ENCODE measurements at regions not wholly inside any gene's neighbourhood (a gene's known extent, or its start where the extent isn't known, plus 50 kb on each side); places are given as distances from the start of the nearest gene placed in this dataset.
"Not testable (repeated sequence)": the region's sequence is repeated elsewhere in the genome, so short reads cannot be mapped to it uniquely, and the experiment has no call there.

DNA sequence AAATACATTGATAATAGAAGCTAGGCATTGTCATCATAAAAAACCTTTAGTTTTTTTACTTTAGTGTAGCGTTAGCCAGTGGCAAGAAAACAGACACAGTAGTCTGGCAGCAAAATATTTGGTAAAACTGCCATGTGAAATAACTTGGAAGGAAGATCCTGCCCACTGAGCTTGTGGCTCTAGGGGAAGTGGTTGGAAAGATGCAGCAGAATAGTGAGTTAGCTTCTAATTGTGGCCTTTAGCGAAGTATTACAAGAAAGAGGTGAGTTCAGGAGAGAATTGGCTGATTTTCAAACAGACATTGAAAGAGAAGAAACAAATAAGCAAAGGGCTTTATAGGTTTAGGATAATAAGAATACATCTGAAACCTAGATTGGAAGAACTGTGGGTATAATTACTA is 1887.8 kb upstream of the CELF4 start:
- Histone ChIP-seq H3K9me3 (ENCODE audit: control insufficient read depth in 2 of 2, insufficient read depth in 1 of 2, low read depth in 1 of 2, low read length in 1 of 2) (no peaks in the 10 kb centered on the region), H3K27me3 (ENCODE audit: control insufficient read depth in 1 of 2, insufficient read depth in 2 of 2, low read length in 2 of 2) (no peaks in the 10 kb centered on the region), H3K36me3 (ENCODE audit: control insufficient read depth in 2 of 2, insufficient read depth in 2 of 2, low read length in 1 of 2) (no peaks in the 10 kb centered on the region), H3K4me3 (ENCODE audit: low read depth in 1 of 2, low read length in 2 of 2) (no peak overlapping the region), H3K27ac (ENCODE audit: low read depth in 2 of 2, low read length in 1 of 2) (no peak overlapping the region), H3K4me1 (ENCODE audit: control insufficient read depth in 2 of 2, insufficient read depth in 2 of 2, low read length in 1 of 2) (no peaks in the 10 kb centered on the region)
- WGBS, 2 donors, result 48 to 61% methylated on average over 2 of the region's 2 CpGs

DNA sequence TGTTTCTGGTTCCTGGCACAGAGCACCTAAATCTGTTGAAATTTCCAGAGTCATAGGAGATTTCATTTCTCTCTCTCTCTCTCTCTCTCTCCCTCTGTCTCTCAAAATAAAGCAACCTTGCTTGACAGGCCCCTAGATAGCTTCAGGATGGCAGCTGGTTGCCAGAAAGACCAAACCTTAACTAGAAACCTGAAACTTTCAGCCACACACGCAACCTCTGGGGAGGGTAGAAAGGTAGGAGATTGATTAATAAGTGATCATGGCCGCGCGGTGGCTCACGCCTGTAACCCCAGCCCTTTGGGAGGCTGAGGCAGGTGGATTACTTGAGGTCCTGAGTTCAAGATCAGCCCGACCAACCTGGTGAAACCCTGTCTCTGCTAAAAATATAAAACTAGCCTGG is 1885.4 kb upstream of the CELF4 start:
- Histone ChIP-seq H3K4me1 (ENCODE audit: control insufficient read depth in 2 of 2, insufficient read depth in 2 of 2, low read length in 1 of 2) (no peaks in the 10 kb centered on the region), H3K9me3 (ENCODE audit: control insufficient read depth in 2 of 2, insufficient read depth in 1 of 2, low read depth in 1 of 2, low read length in 1 of 2) (no peaks in the 10 kb centered on the region), H3K27me3 (ENCODE audit: control insufficient read depth in 1 of 2, insufficient read depth in 2 of 2, low read length in 2 of 2) (no peaks in the 10 kb centered on the region), H3K27ac (ENCODE audit: low read depth in 2 of 2, low read length in 1 of 2) (no peak overlapping the region), H3K36me3 (ENCODE audit: control insufficient read depth in 2 of 2, insufficient read depth in 2 of 2, low read length in 1 of 2) (no peaks in the 10 kb centered on the region), H3K4me3 (ENCODE audit: low read depth in 1 of 2, low read length in 2 of 2) (no peak overlapping the region)
- WGBS, 2 donors, result 95 to 97% methylated on average over 6 of the region's 6 CpGs

DNA sequence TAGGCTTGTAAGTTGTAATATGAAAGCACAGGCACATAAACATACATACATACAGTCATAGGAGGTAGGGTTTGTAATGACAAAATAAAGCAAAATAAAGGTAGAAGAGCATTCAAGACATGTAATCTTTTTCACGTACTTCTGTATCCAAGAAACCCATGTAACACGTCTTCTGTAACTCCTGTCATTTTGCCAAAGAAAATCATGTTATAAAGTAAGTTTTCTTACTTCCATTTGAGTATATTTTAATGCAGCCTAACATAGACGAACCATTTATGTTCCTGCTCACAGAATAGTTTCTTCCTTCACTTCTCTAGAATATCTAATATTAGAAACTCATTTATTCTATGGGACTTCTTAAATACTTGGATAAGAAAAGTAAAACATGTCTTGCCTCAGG is 1884.0 kb upstream of the CELF4 start:
- Histone ChIP-seq H3K36me3 (ENCODE audit: control insufficient read depth in 2 of 2, insufficient read depth in 2 of 2, low read length in 1 of 2) (no peaks in the 10 kb centered on the region), H3K9me3 (ENCODE audit: control insufficient read depth in 2 of 2, insufficient read depth in 1 of 2, low read depth in 1 of 2, low read length in 1 of 2) (no peaks in the 10 kb centered on the region), H3K27me3 (ENCODE audit: control insufficient read depth in 1 of 2, insufficient read depth in 2 of 2, low read length in 2 of 2) (no peaks in the 10 kb centered on the region), H3K27ac (ENCODE audit: low read depth in 2 of 2, low read length in 1 of 2) (no peak overlapping the region), H3K4me3 (ENCODE audit: low read depth in 1 of 2, low read length in 2 of 2) (no peak overlapping the region), H3K4me1 (ENCODE audit: control insufficient read depth in 2 of 2, insufficient read depth in 2 of 2, low read length in 1 of 2) (no peaks in the 10 kb centered on the region)
- 65 to 83% methylated on average over 3 of the region's 3 CpGs for WGBS, 2 donors

DNA sequence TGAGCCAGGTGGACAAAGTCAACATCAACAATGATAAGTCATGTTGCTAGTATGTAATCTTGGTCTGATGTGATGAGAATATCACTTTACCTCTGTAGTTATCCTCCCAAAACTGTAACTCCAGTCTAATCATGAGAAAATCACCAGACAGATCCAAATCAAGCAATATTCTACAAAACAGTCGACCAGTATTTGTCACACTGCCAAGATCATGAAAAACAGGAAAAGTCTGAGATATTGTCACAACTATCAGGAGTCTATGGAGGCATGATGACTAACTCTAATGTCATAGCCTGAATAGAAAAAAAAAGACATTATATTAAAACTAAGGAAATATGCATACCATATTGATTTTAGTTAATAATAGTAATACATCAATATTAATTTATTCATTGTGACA is 1883.3 kb upstream of the CELF4 start:
- no peak overlapping the region for H3K27ac ChIP-seq (ENCODE audit: low read depth in 2 of 2, low read length in 1 of 2)
- no peaks in the 10 kb centered on the region for H3K36me3 ChIP-seq (ENCODE audit: control insufficient read depth in 2 of 2, insufficient read depth in 2 of 2, low read length in 1 of 2)
- H3K9me3 ChIP-seq (ENCODE audit: control insufficient read depth in 2 of 2, insufficient read depth in 1 of 2, low read depth in 1 of 2, low read length in 1 of 2), result no peaks in the 10 kb centered on the region
- H3K27me3 ChIP-seq (ENCODE audit: control insufficient read depth in 1 of 2, insufficient read depth in 2 of 2, low read length in 2 of 2), result no peaks in the 10 kb centered on the region
- H3K4me3 ChIP-seq (ENCODE audit: low read depth in 1 of 2, low read length in 2 of 2), result no peak overlapping the region
- H3K4me1 ChIP-seq (ENCODE audit: control insufficient read depth in 2 of 2, insufficient read depth in 2 of 2, low read length in 1 of 2), result no peaks in the 10 kb centered on the region
- 38 to 43% methylated on average over 1 of the region's 1 CpG for WGBS, 2 donors

DNA sequence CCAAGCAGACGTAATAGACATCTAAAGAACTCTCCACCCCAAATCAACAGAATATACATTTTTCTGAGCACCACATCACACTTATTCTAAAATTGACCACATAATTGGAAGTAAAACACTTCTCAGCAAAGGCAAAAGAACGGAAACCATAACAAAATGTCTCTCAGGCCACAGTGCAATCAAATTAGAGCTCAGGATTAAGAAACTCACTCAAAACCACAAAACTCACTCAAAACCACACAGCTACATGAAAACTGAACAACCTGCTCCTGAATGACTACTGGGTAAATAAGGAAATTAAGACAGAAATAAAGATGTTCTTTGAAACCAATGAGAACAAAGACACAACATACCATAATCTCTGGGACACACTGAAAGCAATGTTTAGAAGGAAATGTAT is 1879.4 kb upstream of the CELF4 start:
- not testable (repeated sequence) for H3K27me3 ChIP-seq (ENCODE audit: control insufficient read depth in 1 of 2, insufficient read depth in 2 of 2, low read length in 2 of 2); H3K4me3 ChIP-seq (ENCODE audit: low read depth in 1 of 2, low read length in 2 of 2)
- WGBS, 2 donors, result 79 to 87% methylated on average over 2 of the region's 2 CpGs

DNA sequence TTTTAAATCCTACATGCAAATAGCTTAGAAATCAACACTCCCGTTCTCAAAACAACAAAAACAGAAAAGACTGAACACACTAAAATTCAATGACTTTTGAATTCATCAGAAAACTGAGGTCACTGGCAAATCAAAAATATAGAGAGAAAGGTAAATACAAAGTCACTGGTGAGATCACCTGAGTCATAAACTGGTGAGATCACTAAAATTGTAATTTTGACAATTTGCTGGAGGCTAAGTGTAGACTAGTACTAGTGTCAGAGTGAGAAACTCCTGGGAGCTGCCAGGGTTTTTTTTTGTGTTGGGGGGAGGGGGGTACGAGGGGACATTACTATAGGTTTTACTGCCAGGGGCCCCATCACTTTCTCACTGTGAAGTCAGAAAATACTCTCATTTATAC is 1876.0 kb upstream of the CELF4 start:
- Histone ChIP-seq H3K27me3 (ENCODE audit: control insufficient read depth in 1 of 2, insufficient read depth in 2 of 2, low read length in 2 of 2) (no peaks in the 10 kb centered on the region), H3K36me3 (ENCODE audit: control insufficient read depth in 2 of 2, insufficient read depth in 2 of 2, low read length in 1 of 2) (no peaks in the 10 kb centered on the region)
- 83 to 85% methylated on average over 2 of the region's 2 CpGs for WGBS, 2 donors

More for the DNA sequence above, 1879.4 kb upstream of the CELF4 start:
- not testable (repeated sequence) for H3K27ac ChIP-seq (ENCODE audit: low read depth in 2 of 2, low read length in 1 of 2); H3K36me3 ChIP-seq (ENCODE audit: control insufficient read depth in 2 of 2, insufficient read depth in 2 of 2, low read length in 1 of 2); H3K9me3 ChIP-seq (ENCODE audit: control insufficient read depth in 2 of 2, insufficient read depth in 1 of 2, low read depth in 1 of 2, low read length in 1 of 2); H3K4me1 ChIP-seq (ENCODE audit: control insufficient read depth in 2 of 2, insufficient read depth in 2 of 2, low read length in 1 of 2)

DNA sequence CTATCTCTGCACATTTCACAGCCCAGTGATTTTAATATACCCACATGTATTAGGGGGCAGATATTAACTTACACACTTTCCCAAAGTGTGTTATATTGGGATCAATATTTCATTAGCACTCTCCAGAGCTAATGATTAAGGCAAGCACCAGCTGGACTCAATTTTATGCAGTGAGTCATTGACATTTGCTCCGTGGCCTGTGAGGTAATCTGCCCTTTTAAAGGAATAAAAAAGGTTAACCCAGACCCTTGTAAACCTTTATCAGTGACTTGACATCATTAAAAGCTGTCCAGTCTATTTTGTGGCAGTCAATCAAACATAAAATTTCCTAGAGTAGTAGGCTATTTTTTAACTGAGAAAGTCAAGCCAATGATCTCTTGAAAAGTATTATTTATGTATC is 1870.4 kb upstream of the CELF4 start:
- WGBS, 2 donors, result 29 to 38% methylated on average over 1 of the region's 1 CpG
- no peaks in the 10 kb centered on the region for H3K4me1 ChIP-seq (ENCODE audit: control insufficient read depth in 2 of 2, insufficient read depth in 2 of 2, low read length in 1 of 2)

More for the DNA sequence above, 1876.0 kb upstream of the CELF4 start:
- Histone ChIP-seq H3K4me3 (ENCODE audit: low read depth in 1 of 2, low read length in 2 of 2) (no peak overlapping the region), H3K4me1 (ENCODE audit: control insufficient read depth in 2 of 2, insufficient read depth in 2 of 2, low read length in 1 of 2) (no peaks in the 10 kb centered on the region), H3K9me3 (ENCODE audit: control insufficient read depth in 2 of 2, insufficient read depth in 1 of 2, low read depth in 1 of 2, low read length in 1 of 2) (no peaks in the 10 kb centered on the region), H3K27ac (ENCODE audit: low read depth in 2 of 2, low read length in 1 of 2) (no peak overlapping the region)

DNA sequence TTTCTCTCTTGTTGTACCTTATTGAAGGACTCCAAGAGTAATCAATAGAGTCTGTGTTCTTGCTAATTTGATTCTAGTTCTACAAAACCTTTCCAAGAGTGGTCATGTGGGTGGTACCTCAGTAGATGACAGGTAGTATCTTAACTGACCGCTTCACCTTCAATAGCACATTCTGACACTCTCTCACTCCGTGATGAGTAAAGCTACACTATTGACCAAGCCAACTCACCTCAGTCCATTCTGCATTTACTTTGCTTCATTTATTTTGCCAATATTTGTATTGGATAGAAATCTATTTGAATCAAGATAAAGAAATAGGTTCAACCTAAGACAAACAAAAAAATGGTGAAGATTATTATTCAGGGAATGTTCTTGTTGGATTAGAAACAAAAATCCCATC is 1869.6 kb upstream of the CELF4 start:
- no peak overlapping the region for H3K4me3 ChIP-seq (ENCODE audit: low read depth in 1 of 2, low read length in 2 of 2)
- H3K36me3 ChIP-seq (ENCODE audit: control insufficient read depth in 2 of 2, insufficient read depth in 2 of 2, low read length in 1 of 2), result no peaks in the 10 kb centered on the region
- 74 to 91% methylated on average over 2 of the region's 2 CpGs for WGBS, 2 donors
- no peaks in the 10 kb centered on the region for H3K4me1 ChIP-seq (ENCODE audit: control insufficient read depth in 2 of 2, insufficient read depth in 2 of 2, low read length in 1 of 2)
- H3K27ac ChIP-seq (ENCODE audit: low read depth in 2 of 2, low read length in 1 of 2), result no peak overlapping the region
- H3K27me3 ChIP-seq (ENCODE audit: control insufficient read depth in 1 of 2, insufficient read depth in 2 of 2, low read length in 2 of 2), result no peaks in the 10 kb centered on the region
- H3K9me3 ChIP-seq (ENCODE audit: control insufficient read depth in 2 of 2, insufficient read depth in 1 of 2, low read depth in 1 of 2, low read length in 1 of 2), result no peaks in the 10 kb centered on the region

More for the DNA sequence above, 1870.4 kb upstream of the CELF4 start:
- Histone ChIP-seq H3K36me3 (ENCODE audit: control insufficient read depth in 2 of 2, insufficient read depth in 2 of 2, low read length in 1 of 2) (no peaks in the 10 kb centered on the region), H3K27me3 (ENCODE audit: control insufficient read depth in 1 of 2, insufficient read depth in 2 of 2, low read length in 2 of 2) (no peaks in the 10 kb centered on the region), H3K9me3 (ENCODE audit: control insufficient read depth in 2 of 2, insufficient read depth in 1 of 2, low read depth in 1 of 2, low read length in 1 of 2) (no peaks in the 10 kb centered on the region), H3K4me3 (ENCODE audit: low read depth in 1 of 2, low read length in 2 of 2) (no peak overlapping the region), H3K27ac (ENCODE audit: low read depth in 2 of 2, low read length in 1 of 2) (no peak overlapping the region)

DNA sequence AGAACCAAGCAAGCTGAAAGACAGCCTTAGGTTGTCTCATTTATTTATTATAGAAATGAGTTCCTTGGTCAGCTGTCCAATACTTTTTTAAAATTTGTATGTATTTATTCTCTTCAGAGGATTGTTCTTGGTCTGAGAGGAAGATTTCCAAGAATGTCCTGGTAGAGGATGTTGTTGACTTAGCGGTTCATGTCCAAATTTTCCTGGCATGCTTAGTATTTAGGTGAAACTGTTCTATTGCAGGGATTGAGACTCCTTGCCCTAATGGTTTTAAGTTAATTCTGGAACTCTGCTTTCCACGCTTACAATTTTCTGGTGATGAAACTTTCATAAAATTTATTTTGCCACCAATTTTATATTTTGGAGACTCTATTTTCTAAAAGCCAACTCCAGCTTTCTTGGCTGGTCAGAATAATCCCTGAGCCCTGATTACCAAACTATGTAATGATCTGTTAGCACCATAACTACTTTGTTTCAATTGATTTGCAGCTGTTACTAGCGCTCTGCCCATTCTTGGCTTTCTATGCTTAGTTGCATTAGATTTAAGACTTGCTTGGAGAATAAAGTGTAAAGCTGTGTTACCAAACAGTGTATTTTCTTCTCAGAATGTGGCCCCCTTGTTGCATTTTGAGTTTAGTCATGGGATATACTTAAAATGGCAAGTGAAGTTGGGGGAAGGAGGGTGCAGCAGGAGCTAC is 1868.8 kb upstream of the CELF4 start:
- Histone ChIP-seq H3K4me1 (ENCODE audit: control insufficient read depth in 2 of 2, insufficient read depth in 2 of 2, low read length in 1 of 2) (no peaks in the 10 kb centered on the region), H3K27me3 (ENCODE audit: control insufficient read depth in 1 of 2, insufficient read depth in 2 of 2, low read length in 2 of 2) (no peaks in the 10 kb centered on the region), H3K4me3 (ENCODE audit: low read depth in 1 of 2, low read length in 2 of 2) (no peak overlapping the region), H3K36me3 (ENCODE audit: control insufficient read depth in 2 of 2, insufficient read depth in 2 of 2, low read length in 1 of 2) (no peaks in the 10 kb centered on the region), H3K9me3 (ENCODE audit: control insufficient read depth in 2 of 2, insufficient read depth in 1 of 2, low read depth in 1 of 2, low read length in 1 of 2) (no peaks in the 10 kb centered on the region), H3K27ac (ENCODE audit: low read depth in 2 of 2, low read length in 1 of 2) (no peak overlapping the region)
- 80 to 84% methylated on average over 3 of the region's 3 CpGs for WGBS, 2 donors

DNA sequence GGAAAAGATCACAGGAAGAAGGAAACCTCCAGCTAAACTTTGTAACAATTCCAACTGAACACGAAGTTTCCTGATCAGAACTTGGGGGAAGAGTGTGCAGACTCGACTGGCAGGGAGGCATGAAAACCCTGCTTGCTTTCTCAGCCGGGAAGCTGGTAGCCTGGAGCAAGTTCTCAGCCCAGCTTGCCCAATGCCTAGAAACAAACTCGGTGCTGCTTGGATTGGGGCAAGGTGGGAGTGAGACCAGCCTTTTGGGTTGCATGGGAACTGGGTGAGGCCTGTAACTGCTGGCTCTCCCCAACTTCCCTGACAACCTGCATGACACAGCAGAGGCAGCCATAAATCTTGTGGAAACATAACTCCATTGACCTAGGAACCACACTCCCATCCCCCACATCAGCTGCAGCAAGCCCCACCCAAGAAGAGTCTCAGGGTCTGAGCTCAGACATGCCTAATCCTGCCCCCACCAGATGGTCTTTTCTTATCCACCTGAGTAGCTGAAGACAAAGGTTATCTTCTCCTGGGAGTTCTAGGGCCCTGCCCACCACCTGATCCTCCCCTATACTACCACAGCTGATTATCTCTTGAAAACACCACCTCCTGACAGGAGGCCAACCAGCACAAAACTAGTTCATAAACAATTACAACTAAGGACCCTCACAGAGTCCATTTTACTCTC is 1859.7 kb upstream of the CELF4 start:
- WGBS, 2 donors, result 82 to 87% methylated on average over 4 of the region's 4 CpGs
- H3K27me3 ChIP-seq (ENCODE audit: control insufficient read depth in 1 of 2, insufficient read depth in 2 of 2, low read length in 2 of 2), result no peaks in the 10 kb centered on the region
- H3K36me3 ChIP-seq (ENCODE audit: control insufficient read depth in 2 of 2, insufficient read depth in 2 of 2, low read length in 1 of 2), result no peaks in the 10 kb centered on the region
- no peak overlapping the region for H3K27ac ChIP-seq (ENCODE audit: low read depth in 2 of 2, low read length in 1 of 2)
- no peaks in the 10 kb centered on the region for H3K4me1 ChIP-seq (ENCODE audit: control insufficient read depth in 2 of 2, insufficient read depth in 2 of 2, low read length in 1 of 2)
- no peaks in the 10 kb centered on the region for H3K9me3 ChIP-seq (ENCODE audit: control insufficient read depth in 2 of 2, insufficient read depth in 1 of 2, low read depth in 1 of 2, low read length in 1 of 2)
- no peak overlapping the region for H3K4me3 ChIP-seq (ENCODE audit: low read depth in 1 of 2, low read length in 2 of 2)

Data from esophagus (tissue), 2 donors.